ENCODE measurements at regions not wholly inside any gene's neighbourhood (a gene's known extent, or its start where the extent isn't known, plus 50 kb on each side); places are given as distances from the start of the nearest gene placed in this dataset.
"Not testable (repeated sequence)": the region's sequence is repeated elsewhere in the genome, so short reads cannot be mapped to it uniquely, and the experiment has no call there.

DNA sequence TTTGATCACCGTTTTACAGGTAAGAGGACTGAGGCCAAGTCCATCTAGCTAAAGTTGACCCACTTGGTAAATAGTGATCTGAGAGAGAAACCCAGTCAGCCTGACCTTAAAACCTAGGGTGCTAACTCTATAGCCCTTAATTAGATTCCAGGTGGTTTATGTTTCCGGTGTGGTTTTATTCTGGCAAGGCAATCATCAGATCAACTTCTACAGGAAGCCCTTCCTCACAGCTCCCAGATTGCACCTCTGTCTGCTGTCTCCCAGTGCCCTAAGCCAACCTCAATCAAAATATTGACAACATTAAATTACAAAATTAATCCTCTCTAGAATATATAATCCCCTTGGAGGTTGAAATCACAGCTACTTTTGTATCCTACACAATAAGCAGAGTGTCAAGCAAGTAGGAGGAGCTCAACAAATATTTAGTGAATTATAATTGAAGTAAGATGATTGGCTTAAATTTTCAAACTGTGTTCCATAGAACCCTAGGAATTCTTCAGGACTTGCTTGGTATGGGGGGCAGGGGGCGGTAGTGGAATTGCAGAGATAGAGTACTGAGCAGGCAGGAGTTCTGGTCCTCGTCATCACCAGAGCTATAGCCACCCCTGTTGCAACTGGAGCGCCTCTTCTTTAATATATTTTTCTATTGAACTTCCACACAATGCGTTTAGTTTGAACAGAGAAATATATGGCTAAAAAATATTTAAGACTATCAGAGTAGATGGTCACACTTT lies 692.8 kb upstream of the LRRN3 start:
- no peak for DNase-seq (ENCODE audit: low read depth)

DNA sequence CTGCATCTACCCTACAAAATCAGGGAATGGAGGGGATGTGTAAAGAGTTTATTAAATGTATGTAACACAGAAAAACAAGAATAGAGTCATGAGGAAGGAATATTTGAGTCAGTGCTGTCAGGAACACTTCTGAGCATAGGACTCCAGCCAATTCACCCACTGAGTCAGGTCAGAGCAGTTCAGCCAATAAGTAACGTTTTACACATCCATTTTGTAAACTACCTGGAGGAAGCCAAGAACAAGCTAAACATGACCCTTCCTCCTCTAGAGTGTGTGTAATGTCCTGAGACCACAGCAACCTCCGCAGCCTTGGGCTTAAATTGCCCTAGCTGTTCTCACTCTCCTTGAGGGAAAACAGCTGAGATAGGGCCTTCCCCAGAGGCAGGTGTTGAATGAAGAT lies 691.5 kb upstream of the LRRN3 start:
- no peak for DNase-seq (ENCODE audit: low read depth)

DNA sequence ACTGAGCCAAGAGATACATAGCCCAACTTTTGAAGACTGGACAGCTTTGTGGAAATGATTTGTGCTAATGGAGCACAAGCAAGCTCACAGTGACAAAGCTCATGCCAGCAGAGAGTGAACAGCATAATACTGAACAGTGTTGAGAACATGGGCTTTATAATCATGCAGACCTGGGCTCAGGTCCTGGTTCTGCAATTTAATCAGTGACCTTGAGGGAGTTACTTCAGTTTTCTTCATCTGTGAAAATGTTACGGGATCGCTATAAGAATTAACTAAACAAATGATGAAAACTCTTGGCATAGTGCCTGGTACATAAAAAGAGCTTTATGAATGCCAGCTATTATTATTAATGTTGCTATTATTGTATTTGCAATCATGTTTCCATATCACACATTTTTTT lies 690.5 kb upstream of the LRRN3 start:
- no peak for DNase-seq (ENCODE audit: low read depth)

DNA sequence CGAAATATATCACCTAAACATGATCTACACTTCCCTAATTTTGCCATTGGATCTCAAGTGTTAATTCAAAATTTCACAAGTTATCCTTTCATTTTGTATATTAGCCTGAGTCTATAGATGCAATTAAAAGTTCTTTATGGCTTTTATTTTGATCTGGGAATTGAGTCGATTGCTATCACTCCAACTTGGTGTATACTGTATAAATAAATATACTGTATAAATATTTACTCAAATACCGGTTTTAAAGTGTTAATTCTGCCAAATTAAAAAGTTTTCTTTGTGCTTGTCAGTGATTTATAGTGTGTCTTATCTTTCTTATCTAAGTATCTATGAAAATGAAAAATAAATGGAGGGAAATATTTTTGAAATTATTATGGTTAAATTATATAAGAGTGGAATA lies 683.7 kb upstream of the LRRN3 start:
- DNase-seq (ENCODE audit: low read depth), result no peak

DNA sequence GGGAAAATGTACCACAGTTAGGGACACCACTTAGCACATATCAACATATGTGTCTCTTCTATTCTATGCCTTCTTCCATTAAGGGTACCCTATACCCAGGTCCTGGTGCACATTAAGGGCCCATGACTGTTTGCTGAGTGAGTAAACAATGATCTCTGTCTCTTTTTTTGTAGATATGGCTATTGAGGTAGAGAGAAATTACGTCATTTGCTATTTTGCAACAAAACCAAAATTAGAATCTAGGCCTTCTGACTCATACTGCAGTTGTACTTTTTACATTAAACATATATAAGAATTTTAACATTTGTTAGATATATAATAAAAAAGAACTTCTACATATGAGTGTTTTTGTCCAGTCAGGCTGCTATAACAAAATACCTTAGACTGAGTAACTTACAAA lies 683.2 kb upstream of the LRRN3 start:
- no peak for DNase-seq (ENCODE audit: low read depth)

DNA sequence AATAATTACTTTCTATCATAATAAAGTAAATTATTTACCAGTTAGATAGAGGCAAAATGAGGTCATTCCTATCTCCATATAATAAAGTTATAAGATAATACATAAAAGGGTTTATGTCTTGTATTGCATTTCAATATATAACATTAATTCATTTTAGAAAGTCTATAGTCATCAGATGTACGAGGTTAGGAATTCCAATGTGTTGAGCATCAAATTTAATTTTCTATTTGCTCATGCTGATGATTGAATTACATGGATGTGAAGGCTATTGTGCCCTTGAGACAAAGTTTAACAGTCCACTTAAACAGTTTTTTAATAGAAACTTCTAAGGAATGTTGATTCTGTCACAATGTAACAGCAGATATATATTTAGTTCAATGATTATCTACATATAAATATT lies 678.3 kb upstream of the LRRN3 start:
- DNase-seq (ENCODE audit: low read depth), result no peak

DNA sequence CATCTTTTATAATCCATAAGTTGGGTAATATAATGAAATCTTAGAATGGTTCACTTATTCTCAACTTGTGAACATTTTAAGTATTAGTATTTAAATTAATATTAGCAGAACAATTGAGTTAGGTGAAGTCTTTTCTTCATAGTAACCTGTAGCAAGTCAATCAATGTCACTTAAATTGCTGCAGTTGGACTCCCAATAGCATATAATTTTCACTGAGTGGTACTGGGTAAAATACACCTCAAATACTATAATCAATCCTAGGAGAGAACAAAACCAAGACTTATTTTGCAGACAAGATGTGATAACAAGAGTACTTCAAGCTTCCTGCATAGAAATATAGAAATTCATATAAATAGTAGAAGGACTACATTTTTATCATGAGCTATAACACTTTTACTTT lies 677.9 kb upstream of the LRRN3 start:
- no peak for DNase-seq (ENCODE audit: low read depth)

DNA sequence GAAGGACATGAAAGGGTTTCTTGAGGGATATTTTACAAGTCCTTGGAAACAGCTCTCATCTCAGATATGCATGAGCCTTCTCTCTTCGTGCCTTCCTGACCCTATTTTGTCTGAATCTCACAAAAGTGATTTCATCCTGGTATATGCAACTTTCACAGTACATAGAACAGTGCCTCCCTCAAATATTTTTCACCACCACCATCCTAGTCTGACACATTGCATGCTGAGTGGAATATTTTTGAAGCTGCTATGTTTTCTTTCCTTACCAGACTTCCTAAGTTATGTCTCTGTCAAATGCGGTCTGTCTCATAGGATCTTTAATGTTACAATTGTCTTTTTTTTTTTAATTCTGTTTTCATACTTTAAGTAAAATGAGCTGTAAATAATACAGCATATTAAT lies 673.3 kb upstream of the LRRN3 start:
- no peak for DNase-seq (ENCODE audit: low read depth)

DNA sequence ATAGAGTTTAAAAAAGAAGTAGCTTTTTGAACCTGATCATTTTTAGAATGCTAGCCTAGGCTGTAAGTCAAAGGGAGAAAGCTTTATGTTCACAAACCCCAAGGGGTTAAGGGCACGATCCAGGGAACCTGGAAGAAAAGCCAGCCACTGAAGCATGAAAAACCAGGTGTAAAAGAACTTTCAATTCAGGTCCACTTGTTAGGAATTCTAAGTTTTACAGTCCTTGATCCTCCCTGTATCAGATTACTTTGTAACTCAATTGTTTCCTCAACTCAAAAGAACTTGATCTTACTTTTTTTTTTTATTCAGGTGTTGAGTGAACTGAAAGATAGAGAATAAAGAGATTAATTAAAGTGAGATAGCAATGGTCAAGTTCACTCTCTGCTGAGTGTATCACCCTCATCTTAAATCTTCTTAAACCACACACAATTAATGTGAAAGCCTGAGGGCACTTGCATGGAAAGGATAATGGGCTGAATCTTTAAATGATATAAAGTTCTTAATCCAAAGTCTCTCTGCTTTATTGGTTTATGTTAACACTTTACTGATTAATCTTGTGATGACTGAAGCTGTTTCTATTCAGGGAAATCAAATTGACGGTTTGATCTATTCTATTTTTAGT lies 672.2 kb upstream of the LRRN3 start:
- DNase-seq (ENCODE audit: low read depth), result no peak

DNA sequence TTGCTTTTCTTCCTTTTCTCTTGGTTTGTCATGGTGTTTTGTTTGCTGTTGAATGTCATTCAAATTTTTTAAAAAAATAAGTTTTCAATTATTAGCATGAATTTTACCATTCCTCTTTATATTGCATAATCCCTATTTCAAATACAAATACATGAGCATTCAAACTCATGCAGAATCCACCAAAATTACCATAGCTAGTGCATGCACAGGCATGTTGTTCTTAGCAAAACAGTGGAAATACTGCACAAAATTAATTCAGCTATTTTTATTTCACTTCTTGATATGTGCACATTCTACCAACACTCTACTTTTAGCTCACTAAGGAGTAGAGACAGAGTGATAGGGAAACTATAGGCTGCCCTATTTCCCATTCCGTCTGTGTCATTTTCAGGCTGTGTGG lies 670.1 kb upstream of the LRRN3 start:
- DNase-seq (ENCODE audit: low read depth), result no peak

DNA sequence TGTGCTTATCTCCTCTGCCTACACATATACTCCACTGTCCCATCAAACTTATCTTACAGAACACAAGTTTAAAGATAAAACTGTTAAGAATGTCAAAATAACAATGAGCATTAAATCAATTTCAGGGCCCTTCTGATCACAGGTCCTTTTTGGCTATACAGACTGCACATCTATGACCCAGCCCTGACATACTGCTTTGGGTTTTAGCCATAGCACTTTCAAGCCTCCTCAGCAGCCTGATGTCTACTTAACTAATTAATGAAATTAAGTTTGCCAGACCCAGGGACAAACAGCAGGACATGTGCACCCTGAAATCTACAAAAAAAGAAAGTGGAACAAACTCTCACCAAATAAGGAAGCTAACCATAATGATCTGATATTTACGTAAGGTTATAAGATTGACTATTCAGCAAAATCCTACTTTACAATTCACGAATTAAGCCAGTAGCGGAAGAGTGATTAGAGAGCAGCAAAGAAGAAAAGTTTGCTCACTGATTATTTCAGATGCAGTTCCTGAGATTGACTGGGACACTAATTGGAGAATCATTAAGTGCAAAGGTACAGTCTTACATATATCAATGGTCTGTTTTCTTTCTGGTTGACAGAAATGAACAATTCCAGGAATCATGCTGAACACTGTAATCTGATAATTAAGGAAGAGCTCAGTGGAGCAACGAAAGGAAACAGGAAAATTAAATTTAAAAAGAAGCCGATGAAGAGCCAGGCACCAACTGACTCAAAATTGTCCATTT lies 669.3 kb upstream of the LRRN3 start:
- no peak for DNase-seq (ENCODE audit: low read depth)

DNA sequence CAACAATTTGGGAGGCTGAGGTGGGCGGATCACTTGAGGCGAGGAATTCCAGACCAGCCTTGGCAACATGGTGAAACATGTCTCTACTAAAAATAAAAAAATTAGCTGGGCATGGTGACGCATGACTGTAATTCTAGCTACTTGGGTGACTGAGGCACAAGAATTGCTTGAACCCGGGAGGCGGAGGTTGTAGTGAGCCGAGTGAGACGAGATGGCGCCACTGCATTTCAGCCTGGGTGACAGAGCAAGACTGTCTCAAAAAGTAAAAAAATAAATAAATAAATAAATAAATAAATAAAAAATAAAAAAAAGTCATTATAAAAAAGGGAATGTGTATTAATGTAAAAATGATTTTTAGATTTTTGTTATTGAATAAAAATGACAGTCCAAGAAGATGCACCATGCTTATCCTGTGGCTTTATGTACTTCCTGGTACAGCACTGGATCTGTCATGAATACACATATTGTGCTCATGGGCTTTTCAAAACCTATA lies 658.8 kb upstream of the LRRN3 start:
- DNase-seq (ENCODE audit: low read depth), result no peak

DNA sequence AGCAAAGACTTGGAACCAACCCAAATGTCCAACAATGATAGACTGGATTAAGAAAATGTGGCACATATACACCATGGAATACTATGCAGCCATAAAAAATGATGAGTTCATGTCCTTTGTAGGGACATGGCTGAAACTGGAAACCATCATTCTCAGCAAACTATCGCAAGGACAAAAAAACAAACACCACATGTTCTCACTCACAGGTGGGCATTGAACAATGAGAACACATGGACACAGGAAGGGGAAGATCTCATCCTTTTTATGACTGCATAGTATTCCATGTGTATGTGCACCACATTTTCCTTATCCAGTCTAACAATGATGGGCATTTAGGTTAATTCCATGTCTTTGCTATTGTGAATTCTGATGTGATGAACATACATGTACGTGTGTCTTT lies 652.0 kb upstream of the LRRN3 start:
- not testable (repeated sequence) for DNase-seq (ENCODE audit: low read depth)

DNA sequence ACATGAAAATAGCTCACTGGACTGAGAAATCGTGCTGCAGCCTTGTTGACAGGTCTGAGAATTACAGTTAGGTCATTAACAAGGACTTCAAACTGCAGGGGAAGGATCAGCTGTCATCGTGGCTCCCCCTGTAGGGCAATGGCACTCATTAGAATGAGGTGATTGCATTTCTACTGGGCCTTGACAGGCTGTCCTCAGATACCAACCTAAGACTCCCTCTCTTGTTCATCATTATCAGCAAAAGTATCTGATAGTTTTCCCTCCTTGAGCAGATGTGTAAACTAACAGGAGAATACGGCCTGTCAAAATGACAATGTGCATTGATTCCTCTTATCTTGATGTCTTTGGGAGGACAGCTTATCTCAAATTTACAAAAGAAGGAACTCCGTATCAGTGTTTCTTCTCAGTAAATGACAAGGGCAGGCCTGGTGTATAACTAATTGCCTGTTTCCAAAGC lies 648.5 kb upstream of the LRRN3 start:
- no peak for DNase-seq (ENCODE audit: low read depth)

DNA sequence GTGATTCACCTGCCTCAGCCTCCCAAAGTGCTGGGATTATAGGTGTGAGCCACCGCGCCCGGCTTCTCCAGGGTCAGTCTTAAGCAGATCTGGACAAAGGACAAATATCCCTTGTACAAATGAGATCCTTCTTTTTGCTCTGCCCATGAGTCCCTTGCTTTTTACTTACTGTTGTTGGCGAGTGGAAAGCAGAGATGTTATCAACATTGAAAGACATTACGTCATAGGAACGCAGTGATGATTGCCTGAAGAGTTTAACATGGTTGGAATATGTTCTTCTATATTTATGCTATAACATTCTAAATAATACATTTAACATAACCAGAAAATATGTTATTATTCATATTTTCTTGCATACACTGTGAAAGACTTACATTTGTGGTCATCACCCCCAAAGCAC lies 644.3 kb upstream of the LRRN3 start:
- no peak for DNase-seq (ENCODE audit: low read depth)

DNA sequence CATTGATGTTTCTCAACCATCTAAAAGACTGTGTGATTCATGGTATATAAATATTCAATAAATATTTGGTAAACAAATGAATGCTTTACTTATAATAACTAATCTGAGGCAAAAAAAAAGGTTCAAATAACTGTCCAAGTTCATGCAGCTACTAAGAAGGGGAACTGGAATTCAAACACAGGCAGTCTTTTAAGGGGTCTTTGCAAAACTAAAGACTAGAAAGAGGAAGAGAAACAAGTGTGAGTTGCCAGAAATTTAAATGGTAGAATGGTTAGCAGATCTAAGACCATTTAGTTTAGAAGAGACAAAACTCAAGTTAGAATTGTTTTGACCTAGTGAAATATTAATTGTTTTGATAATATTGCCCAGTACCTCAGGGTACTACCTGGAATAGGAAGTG lies 642.0 kb upstream of the LRRN3 start:
- no peak for DNase-seq (ENCODE audit: low read depth)

DNA sequence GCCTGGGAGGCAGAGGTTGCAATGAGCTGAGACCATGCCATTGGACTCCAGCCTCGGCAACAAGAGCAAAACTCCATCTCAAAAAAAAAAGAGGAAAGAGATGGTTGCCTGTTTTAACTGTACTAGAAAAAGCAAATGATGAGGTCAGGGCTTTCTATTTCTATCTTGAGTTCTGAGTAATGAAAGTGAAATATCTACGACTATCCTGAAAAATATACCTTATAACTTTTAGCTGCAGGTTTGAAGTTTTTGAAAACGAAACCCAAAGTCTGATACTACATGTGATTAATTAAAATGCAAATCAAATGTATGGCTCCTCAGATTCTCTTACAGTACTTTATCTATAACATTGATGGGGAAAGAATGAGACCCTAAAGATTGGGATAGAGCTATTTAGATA lies 636.2 kb upstream of the LRRN3 start:
- no peak for DNase-seq (ENCODE audit: low read depth)

DNA sequence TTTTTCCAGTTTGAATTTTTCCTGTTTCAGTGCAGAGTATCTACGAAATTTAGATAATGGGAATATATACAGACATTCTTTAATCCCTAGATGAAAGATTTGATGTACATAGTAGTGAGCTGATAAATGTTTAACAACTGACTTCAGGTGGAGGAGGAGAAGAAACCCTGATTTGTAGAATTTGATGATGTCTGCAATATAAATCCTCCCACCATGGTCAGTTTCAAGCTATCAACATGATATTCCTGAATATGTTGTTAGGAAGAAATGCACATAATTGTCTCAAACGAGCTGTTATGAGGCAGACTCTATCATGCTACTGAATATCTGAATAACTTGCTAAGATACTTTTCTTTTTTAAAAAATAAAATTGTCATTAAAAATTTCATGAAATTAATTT lies 629.3 kb upstream of the LRRN3 start:
- DNase-seq (ENCODE audit: low read depth), result no peak

DNA sequence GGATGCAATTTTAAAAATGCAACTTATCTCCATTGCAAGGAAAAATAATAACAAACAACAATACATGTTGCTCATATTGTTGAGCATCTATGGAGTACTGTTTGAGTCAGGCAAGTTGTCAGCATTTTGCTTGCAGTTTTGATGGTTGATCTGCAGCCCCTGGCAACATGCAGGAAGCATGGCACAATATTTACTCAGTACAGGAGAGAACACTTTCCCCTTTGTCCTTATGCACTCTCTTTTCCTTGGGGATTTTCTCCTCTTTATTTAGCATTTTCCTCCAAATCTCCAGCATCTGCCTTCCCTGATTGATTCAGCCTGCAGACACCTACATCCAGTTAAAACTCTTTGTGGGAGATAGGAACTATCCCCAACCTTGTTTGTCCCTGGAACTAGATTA lies 620.5 kb upstream of the LRRN3 start:
- DNase-seq (ENCODE audit: low read depth), result no peak

DNA sequence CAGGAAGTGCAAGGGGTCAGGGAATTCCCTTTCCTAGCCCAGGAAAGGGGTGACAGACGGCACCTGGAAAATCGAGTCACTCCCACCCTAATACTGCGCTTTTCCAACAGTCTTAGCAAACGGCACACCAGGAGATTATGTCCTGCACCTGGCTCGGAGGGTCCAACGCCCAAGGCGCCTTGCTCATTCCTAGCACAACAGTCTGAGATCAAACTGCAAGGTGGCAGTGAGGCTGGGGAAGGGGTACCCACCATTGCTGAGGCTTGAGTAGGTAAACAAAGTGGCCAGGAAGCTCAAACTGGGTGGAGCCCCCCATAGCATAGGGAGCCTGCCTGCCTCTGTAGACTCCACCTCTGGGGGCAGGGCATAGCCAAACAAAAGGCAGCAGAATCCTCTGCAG lies 618.5 kb upstream of the LRRN3 start:
- not testable (repeated sequence) for DNase-seq (ENCODE audit: low read depth)

DNA sequence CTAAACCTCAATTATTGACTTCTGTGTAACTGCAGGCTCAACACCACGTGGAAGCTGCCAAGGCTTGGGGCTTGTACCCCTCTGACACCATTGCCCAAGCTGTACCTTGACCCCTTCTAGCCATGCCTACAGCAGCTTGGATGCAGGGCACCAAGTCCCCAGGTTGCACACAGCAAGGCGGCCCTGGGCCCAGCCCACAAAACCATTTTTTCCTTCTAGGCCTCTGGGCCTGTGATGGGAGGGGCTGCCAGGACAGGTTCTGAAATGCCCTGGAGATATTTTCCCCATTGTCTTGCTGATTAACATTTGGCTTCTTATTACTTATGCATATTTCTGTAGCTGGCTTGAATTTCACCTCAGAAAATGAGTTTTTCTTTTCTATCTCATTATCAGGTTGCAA lies 610.0 kb upstream of the LRRN3 start:
- no peak for DNase-seq (ENCODE audit: low read depth)

DNA sequence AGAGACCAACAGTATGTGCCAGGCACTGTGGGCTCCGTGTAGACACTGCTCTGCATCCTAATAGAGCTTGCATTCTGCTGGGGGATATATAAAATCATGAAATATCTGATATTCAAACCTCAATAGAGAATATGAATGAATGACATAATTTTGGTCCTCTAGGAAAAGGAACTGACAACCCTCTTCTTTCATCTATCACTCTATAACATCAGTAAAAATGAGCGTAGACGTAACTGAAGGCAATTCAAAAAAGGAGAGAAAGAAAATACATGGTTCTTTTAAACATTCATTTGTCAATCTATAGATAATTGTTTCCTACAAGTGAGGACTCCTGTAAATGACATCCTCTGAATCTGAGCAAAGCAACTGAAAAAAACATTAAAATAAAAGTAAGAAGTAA lies 607.4 kb upstream of the LRRN3 start:
- no peak for DNase-seq (ENCODE audit: low read depth)

DNA sequence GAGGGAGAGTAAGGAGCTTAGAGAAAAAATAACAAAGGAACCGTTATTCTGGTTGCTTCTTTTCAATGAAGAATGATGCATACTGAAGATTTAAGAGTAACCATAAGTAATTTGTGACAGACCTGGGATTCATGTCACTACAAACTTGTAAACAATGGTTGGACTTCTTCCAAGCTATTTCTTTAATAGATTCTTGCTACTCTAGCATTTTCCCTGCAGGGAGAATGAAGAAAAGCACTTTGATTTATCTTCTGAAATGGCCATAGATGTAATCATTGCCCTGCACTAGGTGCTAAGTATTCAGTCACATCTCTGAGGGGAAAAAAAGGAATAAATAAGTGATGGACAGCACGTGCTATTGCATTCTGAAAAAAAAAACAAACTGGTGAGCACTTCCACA lies 606.6 kb upstream of the LRRN3 start:
- DNase-seq (ENCODE audit: low read depth), result no peak

Data from GM04503 (cell line).